Midbrain (tissue), 1 donor: ENCODE measurements at regions not wholly inside any gene's neighbourhood (a gene's known extent, or its start where the extent isn't known, plus 50 kb on each side); places are given as distances from the start of the nearest gene placed in this dataset.
A peak's percentile ranks its signal among the peaks of the same experiment; 100 is the strongest.

Source experiments
- DNase-seq: peaks from one replicate; lab custom pipeline; 2025; lab: John Stamatoyannopoulos, UW

DNA sequence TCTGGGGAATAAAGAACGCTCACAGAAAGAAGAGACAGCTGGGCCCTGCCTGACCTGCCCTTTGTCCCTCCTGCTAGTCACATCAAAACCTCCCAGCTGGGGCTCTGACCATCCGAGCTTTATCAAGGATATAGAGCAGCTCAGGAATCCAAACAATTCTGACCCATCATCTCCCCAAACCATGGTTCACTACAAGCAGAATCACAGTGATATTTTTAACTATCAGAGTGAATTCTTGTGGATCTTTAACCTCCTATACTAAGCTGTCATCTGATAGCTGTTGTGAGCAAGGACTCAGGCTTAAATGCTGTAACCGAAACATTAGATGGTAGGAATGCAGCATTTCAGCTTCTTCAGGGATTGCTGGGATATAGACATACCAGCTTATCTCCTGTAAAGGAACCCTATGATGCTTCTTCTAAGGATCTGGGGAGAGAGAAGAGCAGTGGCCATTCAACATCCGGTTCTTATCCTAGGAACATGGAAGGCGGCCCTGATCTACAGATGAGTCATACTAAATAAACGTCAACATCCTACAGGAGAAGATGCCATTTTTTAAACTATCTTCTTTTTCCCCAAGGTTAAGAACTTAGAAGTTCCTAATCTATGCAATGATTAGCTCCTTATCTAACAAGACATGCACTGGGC, 84.7 kb upstream of the AKIP1 start:
- no peak for DNase-seq

DNA sequence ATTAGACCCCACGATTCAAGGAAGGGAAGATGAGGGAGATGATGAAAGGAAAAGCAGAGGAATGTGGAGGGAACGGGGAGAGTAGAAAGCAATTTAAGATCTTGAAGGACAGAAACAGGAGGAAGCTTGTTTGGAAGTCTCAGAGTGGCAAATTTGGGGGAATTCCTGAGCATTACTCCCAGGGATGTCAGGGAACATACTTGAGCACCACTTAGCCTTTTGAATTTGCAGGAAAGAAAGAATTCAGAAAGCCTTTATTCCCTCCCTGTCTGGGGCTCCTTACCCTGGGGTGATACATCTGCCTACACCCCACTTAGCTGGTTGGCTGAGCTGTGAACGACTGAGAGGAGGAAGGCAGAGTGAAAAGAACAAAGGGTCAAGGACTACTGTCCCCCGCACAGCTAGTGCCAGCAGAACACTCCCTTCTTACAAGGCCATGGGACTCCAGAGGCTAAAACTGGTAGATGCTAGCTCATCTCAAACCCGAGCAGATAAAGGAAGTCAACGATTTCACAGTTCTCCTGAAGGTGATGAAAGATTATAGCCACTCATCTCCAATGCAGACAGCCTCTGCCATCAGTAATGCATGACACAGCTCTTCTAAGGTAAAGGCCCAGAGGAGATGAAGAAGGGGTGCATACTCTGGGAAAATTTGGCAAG, 84.0 kb upstream of the AKIP1 start:
- DNase-seq = no peak

DNA sequence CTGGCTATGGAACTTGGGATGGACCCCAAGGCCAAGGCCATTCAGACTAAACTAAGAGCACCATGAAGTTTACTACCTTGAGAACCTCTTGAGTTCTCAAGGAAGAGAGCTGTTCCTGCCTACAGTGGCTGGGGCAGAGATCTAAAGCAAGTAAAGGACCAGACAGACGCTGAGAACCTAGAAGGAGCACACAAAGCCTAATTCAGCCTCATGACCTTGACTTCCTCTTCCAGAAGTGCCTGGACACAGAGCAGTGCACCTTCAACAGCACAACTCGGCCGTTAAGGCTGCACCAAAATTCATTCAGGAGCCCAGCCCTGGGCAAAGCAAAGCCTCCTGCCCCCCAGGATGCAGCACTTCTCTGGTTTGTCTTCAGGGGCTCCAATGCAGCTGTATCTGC, 82.9 kb upstream of the AKIP1 start:
- no peak for DNase-seq

DNA sequence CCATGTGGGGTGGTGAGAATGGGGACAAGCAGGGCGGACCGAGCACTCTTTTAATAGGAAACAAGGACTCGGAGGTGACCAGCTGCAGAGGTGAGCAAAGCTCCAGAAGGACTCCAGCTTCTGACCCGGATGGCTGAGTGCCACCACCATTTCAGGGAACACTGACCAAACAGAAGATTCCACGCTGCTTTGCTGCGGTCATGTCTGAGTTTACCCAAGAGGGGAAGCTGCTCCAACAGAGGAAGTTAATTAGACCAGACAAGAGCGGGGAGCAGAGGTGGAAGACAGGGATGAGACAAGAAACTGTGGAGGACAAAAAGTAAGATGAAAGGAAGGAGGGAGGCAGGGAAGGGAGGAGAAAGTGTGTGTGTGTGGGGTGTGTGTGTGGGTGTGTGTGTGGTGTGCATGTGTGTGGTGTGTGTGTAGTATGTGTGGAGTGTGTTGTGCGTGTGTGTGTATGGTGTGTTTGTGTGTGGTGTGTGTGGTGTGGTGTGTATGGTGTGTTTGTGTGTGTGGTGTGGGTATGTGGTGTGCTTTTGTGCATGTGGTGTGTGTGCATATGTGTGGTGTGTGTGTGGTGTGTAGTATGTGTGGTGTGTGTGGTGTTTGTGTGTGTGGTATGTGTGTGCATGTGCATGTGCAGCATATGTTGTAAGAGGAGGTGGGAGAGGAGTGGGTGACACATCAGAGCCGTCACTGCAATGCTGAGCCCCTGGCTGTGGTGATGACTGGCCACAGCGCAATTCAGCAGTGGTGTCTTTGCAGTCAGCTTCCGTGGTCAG, 82.2 kb upstream of the AKIP1 start:
- no peak for DNase-seq

DNA sequence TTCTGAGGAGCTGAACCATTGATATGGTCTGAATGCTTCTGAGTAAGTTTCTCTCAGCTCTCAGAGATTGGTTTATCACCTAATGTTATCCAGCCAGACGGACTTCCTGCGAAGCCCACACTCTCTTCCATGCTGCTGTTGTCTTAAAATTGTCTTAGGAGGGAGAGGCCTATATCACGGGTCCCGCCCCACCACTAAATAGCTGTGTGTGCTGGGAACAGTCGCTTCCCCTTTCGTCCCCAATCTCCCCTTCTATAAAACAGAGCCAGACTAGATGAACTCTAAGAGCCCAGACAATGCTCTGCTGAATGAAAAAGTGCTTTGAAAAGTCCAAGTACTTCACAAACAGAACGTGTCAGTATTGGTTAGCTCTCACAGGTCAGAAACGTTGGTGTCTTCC, 81.4 kb upstream of the AKIP1 start:
- DNase-seq = no peak

DNA sequence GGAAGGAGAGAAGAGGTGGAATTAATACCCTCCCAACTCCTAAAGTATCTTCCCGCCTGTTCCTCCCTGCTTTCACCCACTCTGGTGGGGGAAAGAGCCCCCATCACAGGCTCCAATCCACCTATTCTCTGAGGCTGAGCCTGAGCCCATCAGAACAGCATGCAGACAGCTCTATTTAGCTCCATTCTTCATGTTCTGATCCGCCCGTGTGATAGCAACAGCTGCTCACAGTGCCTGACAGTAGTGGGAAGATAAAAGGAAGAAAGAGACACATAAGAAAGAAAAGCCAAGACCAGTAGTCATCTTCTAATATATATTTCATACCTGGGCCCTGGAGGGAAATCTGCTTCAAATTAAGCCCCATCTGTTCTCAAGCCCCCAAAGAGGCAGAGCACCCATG, 80.3 kb upstream of the AKIP1 start:
- DNase-seq = no peak

DNA sequence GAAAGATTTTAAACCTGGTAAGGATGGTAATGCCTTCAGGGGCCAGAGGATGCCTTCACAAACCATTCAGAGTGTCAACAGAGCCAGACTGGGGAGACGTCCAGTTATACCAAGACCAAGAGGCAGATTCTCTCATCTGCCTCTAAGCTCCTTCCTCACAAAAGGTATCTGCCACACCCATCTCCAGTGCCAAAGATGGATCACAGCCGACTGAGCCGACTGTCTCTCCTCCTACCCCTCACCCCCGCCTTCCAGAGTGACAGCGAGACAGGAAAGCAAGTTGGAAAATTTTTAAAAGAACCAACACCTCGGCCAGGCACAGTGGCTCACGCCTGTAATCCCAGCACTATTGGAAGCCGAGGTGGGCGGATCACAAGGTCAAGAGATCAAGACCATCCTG, 79.1 kb upstream of the AKIP1 start:
- no peak for DNase-seq

DNA sequence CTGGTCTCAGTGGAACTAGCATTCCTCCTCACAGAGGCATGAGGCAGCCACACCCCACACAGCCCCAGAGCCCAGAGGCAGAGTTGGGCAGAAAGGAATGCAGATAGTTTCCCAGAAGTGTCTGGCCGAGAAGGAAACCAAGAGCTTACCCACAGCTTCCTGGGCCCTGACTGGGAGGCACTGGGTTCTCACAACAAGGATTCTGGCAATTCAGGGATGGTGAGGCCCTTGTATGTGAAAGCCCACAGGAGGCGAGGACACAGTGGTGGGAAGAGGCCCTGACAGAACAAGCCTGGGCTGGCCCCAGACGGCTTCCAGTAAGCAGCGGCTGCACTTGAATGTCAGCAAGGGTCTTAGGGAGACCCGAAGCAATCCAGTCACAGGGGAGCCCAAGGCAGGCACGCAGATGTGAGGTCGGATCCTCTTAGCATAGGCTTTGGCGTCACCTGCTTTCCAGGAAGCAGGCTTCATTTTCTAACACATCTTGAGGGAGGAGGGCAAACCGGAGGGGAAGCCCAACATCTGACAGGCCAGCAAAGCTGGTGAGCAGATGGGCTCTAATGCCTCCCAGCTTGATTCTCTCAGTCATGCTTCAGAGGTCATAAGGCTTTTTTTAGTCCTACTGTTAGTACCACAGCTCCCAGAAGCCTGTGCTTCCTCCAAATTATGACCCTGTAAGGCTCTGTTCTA, 78.3 kb upstream of the AKIP1 start:
- no peak for DNase-seq

DNA sequence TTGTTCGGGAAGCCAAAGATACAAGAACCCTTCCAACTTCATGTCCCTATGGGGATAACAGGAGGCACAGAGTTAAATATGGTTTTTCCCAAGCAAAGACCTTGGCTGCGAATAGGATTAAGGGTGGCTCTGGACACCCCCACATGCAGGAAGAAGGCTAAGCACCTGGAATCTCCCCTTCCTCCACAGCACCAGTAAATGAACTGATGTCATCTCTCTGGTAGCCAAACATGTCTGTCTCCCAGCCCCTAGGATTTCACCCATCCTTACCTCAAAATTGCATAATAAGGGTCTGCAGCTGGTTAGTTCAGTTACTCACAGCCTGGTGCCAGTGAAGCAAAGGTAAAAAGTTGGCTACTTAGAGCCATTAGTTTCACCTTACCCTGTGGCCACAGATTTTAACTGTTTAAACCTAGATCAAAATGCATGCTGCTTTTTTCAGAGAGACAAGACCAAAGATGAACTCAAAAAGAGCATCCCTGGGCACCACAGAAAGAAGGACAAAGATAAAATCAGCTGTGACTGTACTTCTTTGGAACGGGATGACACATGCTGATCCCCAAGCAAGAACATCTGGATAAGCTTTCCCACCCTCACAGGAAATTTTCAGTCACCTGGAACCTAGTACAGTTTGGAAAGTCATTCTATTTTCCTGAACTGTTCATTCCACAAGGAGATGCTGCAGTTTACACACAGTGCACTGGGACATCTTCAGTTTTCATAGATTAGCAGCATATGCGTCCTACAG, 77.2 kb upstream of the AKIP1 start:
- DNase-seq = no peak

DNA sequence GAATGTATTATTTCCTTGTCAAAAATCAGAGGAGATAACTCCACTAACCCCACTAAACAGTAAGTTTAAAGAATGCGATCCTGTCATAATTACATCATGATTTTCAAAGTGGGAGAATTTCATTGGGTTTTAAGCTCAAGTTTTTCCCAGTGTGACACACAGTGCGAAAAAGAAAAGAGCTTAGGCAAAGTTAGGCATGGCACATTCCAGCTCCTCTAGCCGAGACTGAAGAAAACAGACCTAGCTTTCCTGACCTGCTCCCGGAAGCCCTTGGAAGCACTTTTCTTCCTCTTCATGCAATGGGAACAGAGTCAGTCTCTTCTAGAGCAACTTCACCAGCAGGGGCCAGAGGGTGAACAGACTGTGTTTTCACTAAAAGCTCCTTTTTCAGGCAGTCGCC, 76.6 kb upstream of the AKIP1 start:
- no peak for DNase-seq

DNA sequence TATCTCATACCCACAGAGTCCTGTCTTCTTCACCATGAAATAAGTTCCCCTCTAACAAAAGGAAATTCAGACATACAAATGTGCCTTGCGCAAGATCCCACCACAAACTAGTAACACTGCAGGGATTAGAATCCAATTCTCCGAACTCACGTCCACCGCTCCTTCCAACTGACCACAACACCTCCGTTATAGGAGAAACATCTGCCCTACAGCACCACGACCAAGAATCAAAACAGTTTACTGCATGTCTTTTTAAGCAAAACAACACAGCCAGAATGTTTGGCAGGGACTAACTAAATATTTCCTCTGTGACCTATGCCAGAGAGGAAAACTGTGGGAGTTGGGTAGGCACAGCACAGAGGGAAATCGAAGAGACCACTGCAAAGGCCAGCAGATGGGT, 72.7 kb upstream of the AKIP1 start:
- no peak for DNase-seq

DNA sequence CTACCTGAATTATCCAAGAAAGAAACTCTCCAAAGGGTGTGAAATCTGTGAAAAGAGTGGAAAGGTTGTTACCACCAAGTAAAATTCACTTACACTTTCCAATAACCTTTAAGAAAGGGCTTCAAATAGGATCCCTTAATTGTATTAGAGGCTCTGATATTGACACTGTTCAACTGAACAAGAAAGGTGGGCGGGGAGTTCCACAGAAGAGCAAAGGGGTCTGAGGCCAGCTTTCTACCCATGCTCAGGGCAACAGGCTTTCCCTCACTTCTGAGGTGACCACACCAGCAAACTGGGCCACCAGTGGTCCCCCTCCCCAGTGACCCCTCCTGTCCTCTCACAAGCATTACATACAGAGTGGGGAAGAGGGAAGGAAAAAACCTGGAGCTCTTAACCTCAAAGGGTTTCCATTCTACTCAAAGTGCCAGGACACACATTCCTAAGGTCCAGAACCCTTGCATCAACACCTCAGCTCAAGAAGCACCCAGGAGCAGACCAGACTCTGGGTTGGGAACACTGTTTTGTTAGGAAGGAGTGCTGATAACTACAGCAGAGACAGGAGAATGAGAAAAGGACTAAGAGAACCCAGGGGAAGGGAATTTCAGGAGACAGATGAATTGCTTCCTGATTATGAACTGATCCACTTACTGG, 71.6 kb upstream of the AKIP1 start:
- DNase-seq = no peak

DNA sequence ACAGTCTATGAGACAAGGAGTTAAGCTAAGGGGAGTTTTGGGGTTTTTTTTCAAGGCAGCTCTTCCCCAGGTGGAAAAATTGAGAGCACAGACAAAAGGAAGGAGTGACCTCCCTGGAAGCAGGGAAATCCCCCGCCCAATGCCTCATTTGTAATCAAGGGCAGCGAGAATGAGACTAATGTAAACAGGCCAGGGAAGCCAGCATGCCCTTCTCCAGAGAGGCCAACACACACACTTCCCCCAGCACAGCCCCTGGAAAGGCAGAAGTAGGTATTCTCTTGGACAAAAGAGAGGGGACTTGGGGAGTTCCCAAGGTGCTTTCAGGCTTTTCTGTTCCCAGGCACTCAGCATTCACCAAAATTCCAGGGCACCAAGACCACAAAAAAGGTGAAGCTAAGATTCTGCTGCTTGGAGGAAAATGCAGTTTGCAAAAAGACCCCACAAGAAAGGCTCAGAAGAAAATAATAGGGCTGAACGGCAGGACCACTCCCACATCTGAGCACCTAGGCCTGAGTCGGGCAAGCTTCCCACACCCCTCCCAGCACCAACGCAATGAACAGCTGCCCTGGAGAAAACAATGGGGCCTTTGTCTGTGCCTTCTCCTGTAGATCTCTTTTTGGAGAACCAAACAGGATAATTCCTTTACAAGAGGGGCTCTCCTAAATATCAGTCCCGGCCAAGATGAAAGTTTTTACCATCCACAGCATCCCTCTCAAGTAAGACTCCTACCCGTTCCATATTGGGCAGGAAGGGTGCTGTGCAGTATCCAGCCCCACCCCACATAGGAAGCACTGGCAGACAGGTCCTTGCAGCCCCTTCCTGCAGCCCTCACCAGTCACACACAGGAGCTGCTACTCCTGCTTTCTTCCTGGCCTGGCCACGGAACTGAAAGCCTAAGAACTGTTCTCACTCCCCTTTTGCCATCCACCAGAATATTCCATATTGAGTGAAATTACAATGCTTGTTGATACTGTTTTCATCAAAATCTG, 70.7 kb upstream of the AKIP1 start:
- peak; percentile 51 for DNase-seq

DNA sequence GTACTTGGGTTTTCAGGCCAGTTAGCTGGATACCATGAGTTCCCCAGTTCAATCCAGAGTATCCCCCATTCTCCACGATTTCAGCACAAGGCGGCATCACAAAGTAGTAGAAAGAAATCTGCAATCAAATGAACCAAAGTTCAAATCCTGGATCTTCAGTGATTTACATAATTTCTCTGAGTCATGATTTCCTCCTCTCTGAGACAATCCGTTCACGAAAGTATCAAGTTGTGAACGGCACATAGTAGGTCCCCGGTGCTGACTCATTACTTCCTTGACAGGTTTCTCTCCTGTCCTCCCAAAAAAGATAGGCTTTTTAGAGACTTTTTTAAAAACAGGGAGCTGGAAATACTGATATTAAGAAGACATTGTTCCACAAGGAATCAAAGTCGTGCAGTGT, 69.1 kb upstream of the AKIP1 start:
- DNase-seq = no peak

DNA sequence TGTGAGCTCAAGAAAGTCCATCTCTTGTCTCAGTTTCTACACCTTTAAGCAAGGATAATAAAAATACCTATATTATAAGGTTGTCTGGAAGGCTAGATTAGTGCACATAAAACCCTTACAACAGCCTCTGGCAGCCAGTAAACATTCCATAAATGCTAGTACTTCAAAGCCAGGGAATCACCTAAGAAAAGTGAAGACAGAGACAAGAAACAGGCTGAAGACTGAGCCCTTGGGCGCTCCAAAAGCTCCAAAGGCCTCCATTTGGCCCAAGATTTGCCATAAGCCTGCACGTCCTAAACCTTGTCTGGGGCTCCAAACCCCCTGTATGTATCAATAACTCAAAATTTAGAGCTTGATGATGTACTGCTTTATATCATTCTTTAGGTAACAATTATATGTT, 52.2 kb upstream of the AKIP1 start:
- no peak for DNase-seq
